GM12878 (cell line): ENCODE measurements at regions not wholly inside any gene's neighbourhood (a gene's known extent, or its start where the extent isn't known, plus 50 kb on each side); places are given as distances from the start of the nearest gene placed in this dataset.

Experiments
- CEBPB ChIP-seq, 2 experiments: fragments of 150-350 bp in 1 of 2; IDR thresholded peaks; 2 replicates each; pipeline ENCODE4 v1.6.1; 2012 to 2014; ENCODE audit warnings: low read depth in 2 of 2, low read length in 2 of 2, borderline replicate concordance in 1 of 2, inconsistent platforms in 1 of 2
- CTCF ChIP-seq, 3 experiments: IDR thresholded peaks in 2 of 3; conservative IDR thresholded peaks in 1 of 3; 2 replicates each; pipeline ENCODE4 v1.5.1; 2011; ENCODE audit warnings: low read depth in 3 of 3, low read length in 3 of 3, mild to moderate bottlenecking in 3 of 3, control low read depth in 2 of 3, moderate library complexity in 2 of 3, inconsistent platforms in 1 of 3, mixed read lengths in 1 of 3; ENCODE audit not compliant: control insufficient read depth in 2 of 3, insufficient read depth in 1 of 3; ENCODE audit errors: extremely low read depth in 1 of 3
- EP300 ChIP-seq, 2 experiments: fragments of 150-350 bp in 1 of 2; IDR thresholded peaks; 2 replicates each; pipeline ENCODE4 v1.6.1; 2011 to 2012; ENCODE audit warnings: low read depth in 2 of 2, low read length in 2 of 2, borderline replicate concordance in 1 of 2, improper control_type of control experiment in 1 of 2, inconsistent platforms in 1 of 2; ENCODE audit not compliant: control insufficient read depth in 1 of 2
- HDAC2 ChIP-seq: fragments of 200-600 bp; sonication (generic); IDR thresholded peaks from 2 replicates; pipeline ENCODE4 v1.6.1; 2017
- MEF2A ChIP-seq: IDR thresholded peaks from 2 replicates; pipeline ENCODE4 v1.6.1; 2011; ENCODE audit warnings: low read depth, mild to moderate bottlenecking, low read length, moderate library complexity; ENCODE audit not compliant: insufficient read depth

DNA sequence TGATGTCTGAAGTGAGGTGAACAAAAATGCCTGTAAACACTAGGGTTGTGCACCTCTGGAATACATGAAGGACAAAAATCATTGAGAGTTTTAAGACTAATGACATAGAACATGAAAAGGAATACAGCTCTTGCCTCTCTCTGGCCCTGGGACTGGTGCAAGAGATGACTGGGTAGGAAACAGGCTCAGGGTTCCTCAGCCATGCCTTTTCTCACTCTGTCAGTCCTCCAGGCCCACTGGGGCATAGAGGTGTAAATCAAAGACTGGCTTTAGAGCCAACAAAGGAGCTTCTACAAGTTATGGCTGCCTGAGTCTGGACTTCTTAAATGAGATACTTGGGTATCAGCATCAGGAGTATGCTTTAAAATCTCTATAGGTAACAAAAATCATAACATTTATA is 554.7 kb upstream of the KCNMB2 start:
- no peak for TF ChIP-seq CTCF (IDR thresholded peaks at IDR 0.05 in 2 of 3, conservative IDR thresholded peaks at IDR 0.05 in 1 of 3; ENCODE audit: control insufficient read depth in 2 of 3, extremely low read depth in 1 of 3, insufficient read depth in 1 of 3, low read depth in 3 of 3, low read length in 3 of 3)
- no peak for TF ChIP-seq CEBPB (IDR thresholded peaks at IDR 0.05; ENCODE audit: borderline replicate concordance in 1 of 2, low read depth in 2 of 2, low read length in 2 of 2)
- no peak for TF ChIP-seq HDAC2
- no peak for TF ChIP-seq EP300 (IDR thresholded peaks at IDR 0.05; ENCODE audit: borderline replicate concordance in 1 of 2, control insufficient read depth in 1 of 2, low read depth in 2 of 2, low read length in 2 of 2)
- no peak for TF ChIP-seq MEF2A
